Cardiac fibroblast (primary cell): ENCODE measurements at regions not wholly inside any gene's neighbourhood (a gene's known extent, or its start where the extent isn't known, plus 50 kb on each side); places are given as distances from the start of the nearest gene placed in this dataset.

Experiments
- DNase-seq, 2 donors: peaks; one replicate each; pipeline versions ENCODE4 v3.0.0 to v3.0.0-alpha.2; 2010; ENCODE audit warnings: low read depth in 2 of 2
- H3K4me3 ChIP-seq, 2 donors: replicated peaks in 1 of 2; 1 replicate in 1 of 2; 2 replicates in 1 of 2; pipeline ENCODE4 v1.5.1; 2011; ENCODE audit warnings: low read depth in 2 of 2, low read length in 2 of 2, mild to moderate bottlenecking in 2 of 2, moderate library complexity in 1 of 2
- TF ChIP-seq, protein P1 (sequence below): IDR thresholded peaks from one replicate; pipeline ENCODE4 v1.5.1; 2011; ENCODE audit warnings: low read depth, mild to moderate bottlenecking, low read length, inconsistent platforms

- no peak overlapping the region for H3K4me3 ChIP-seq
- DNase-seq = peak; percentile 5 to 16
- TF ChIP-seq, protein P1, sequence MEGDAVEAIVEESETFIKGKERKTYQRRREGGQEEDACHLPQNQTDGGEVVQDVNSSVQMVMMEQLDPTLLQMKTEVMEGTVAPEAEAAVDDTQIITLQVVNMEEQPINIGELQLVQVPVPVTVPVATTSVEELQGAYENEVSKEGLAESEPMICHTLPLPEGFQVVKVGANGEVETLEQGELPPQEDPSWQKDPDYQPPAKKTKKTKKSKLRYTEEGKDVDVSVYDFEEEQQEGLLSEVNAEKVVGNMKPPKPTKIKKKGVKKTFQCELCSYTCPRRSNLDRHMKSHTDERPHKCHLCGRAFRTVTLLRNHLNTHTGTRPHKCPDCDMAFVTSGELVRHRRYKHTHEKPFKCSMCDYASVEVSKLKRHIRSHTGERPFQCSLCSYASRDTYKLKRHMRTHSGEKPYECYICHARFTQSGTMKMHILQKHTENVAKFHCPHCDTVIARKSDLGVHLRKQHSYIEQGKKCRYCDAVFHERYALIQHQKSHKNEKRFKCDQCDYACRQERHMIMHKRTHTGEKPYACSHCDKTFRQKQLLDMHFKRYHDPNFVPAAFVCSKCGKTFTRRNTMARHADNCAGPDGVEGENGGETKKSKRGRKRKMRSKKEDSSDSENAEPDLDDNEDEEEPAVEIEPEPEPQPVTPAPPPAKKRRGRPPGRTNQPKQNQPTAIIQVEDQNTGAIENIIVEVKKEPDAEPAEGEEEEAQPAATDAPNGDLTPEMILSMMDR = peak; percentile 78
Observed at GRCh38 chr20:21571841-21572690, 58.2 kb upstream of the NKX2-2 start.

DNA sequence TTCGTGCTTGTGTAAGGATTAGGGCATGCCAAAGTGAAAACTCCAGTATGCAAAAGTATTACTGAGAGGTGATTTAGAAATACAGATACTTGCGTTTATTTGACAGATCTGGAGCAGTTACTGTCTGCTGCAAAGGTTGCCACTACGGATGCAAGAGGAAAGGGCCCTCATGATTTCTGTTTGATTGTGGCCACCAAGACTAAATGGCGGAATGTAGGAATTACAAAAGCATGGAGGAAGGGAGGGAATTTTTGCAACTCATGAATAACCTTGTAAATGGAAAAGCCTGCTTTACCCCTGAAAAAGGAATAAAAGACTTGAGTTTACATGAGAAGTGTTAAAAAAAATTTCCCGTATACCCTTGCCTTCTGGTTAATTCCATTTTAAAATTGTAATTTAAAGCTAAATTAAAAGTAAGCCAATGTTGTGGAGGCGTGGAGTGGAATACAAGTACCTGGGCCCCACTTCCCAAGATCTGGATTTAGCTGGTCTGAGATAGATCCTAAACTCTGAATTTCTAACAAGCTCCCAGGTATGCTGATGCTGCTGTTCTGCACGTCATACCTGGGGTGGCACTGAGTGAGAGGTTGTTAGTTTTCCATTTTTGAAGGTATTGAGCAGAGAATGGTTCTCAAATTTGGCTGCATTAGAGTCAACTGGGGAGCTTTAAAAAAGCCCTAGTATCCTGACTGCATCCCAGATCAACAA lies 56.6 kb upstream of the NKX2-2 start:
- DNase-seq = no peak
- no peak overlapping the region for H3K4me3 ChIP-seq
- TF ChIP-seq, protein P1 = no peak

DNA sequence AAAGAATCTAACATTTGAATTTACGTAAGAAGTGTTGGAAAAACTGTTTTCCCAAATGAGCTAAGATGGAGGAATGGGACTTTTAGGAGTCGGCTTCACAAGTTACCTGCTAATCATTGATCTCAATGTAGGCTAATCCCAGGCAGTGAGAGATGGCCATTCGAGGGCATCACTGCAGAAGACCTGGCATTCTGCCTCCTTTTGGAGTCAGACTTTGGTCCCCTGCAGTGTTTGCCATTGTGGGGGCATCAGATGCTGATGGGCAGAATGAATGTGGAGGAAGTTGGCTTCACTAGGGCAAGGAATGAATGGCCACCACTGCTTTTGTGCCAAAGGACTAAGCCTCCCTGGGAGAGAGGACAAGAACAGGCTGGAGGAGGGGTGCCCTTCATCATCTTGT lies 55.7 kb upstream of the NKX2-2 start:
- H3K4me3 ChIP-seq = no peak overlapping the region
- no peak for DNase-seq
- TF ChIP-seq, protein P1 = no peak

GRCh38 chr20:21564127-21564773 lies 50.4 kb upstream of the NKX2-2 start:
- TF ChIP-seq, protein P1 = no peak
- no peak for DNase-seq
- no peak overlapping the region for H3K4me3 ChIP-seq
